ENCODE measurements at regions not wholly inside any gene's neighbourhood (a gene's known extent, or its start where the extent isn't known, plus 50 kb on each side); places are given as distances from the start of the nearest gene placed in this dataset.

- TF ChIP-seq ZNF274 (IDR thresholded peaks at IDR 0.05; ENCODE audit: low read depth, low read length) (no peak), SUZ12 (IDR thresholded peaks at IDR 0.05; ENCODE audit: extremely low read depth, insufficient read depth, insufficient read length) (no peak), YY1 (IDR thresholded peaks at IDR 0.05; ENCODE audit: insufficient read depth, insufficient read length) (no peak)
Observed at GRCh38 chr5:89988998-89989655, 420.4 kb downstream of the CETN3 start.

Measured in NT2/D1 (cell line).